Lower leg skin (tissue), 4 donors: ENCODE measurements at regions not wholly inside any gene's neighbourhood (a gene's known extent, or its start where the extent isn't known, plus 50 kb on each side); places are given as distances from the start of the nearest gene placed in this dataset.

Experiments used
- DNase-seq, 2 donors: peaks; one replicate each; pipeline ENCODE4 v3.0.0-alpha.2; 2019; ENCODE audit warnings: low spot score in 2 of 2
- H3K4me3 ChIP-seq: fragments of 200-600 bp; sonication (generic); 2 replicates; pipeline ENCODE4 v1.5.1; 2017; ENCODE audit warnings: mild to moderate bottlenecking, low read depth; ENCODE audit not compliant: poor library complexity, severe bottlenecking
- POLR2A ChIP-seq, 2 donors: fragments of 450-650 bp; IDR thresholded peaks; one replicate each; pipeline ENCODE4 v1.6.1; 2016 to 2017; ENCODE audit warnings: antibody characterized with exemption in 2 of 2, mild to moderate bottlenecking in 1 of 2, moderate library complexity in 1 of 2
- WGBS, 2 donors: methylation state at CpG; one replicate each; pipeline ENCODE4 v1.1.5; 2018; 5-methylcytosine and 5-hydroxymethylcytosine counted together
- intact Hi-C: fragments of 100-400 bp; cut with DNase I; formaldehyde crosslinking; loops from one replicate; pipeline ENCODE4 v1.15.0; 2023; ENCODE audit warnings: low total_unique reads
- TF ChIP-seq, protein P1 (sequence below), 3 donors: fragments of 450-650 bp; IDR thresholded peaks; one replicate each; pipeline ENCODE4 v1.5.1; 2016; ENCODE audit warnings: antibody characterized with exemption in 3 of 3, mild to moderate bottlenecking in 3 of 3, moderate library complexity in 2 of 3

- 84 to 87% methylated on average over 3 of the region's 3 CpGs for WGBS, 2 donors
- intact Hi-C loops, result no loop called here
- no peak overlapping the region for H3K4me3 ChIP-seq
- no peak for DNase-seq
- TF ChIP-seq, protein P1, sequence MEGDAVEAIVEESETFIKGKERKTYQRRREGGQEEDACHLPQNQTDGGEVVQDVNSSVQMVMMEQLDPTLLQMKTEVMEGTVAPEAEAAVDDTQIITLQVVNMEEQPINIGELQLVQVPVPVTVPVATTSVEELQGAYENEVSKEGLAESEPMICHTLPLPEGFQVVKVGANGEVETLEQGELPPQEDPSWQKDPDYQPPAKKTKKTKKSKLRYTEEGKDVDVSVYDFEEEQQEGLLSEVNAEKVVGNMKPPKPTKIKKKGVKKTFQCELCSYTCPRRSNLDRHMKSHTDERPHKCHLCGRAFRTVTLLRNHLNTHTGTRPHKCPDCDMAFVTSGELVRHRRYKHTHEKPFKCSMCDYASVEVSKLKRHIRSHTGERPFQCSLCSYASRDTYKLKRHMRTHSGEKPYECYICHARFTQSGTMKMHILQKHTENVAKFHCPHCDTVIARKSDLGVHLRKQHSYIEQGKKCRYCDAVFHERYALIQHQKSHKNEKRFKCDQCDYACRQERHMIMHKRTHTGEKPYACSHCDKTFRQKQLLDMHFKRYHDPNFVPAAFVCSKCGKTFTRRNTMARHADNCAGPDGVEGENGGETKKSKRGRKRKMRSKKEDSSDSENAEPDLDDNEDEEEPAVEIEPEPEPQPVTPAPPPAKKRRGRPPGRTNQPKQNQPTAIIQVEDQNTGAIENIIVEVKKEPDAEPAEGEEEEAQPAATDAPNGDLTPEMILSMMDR (IDR thresholded peaks at IDR 0.05), result no peak
- no peak for TF ChIP-seq POLR2A (IDR thresholded peaks at IDR 0.05)
Measured at GRCh38 chr2:58520903-58521302, 279.8 kb upstream of the FANCL start.

DNA sequence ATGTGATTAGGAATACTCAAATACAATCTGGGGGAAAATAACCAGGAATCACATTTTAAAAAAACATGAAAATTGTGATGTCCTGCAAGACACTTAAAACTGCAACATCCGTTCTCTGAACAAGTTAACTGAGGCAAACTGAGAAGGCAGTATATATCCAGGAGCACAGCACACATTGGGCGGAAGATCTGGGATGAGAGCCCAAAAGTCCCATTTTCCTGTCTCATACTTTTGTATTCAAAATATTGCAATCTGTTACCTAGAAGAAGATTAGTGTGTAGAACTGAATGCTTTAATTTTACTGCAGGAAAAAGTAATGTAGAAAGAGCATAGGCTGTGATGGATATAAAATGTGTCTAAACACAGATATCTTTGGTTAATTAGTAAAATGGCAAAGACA is 276.8 kb upstream of the FANCL start:
- WGBS, 2 donors, result 89 to 93% methylated on average over 2 of the region's 2 CpGs
- intact Hi-C loops, result no loop called here
- DNase-seq, result no peak
- TF ChIP-seq, protein P1 (IDR thresholded peaks at IDR 0.05), result no peak
- no peak for TF ChIP-seq POLR2A (IDR thresholded peaks at IDR 0.05)
- no peak overlapping the region for H3K4me3 ChIP-seq

DNA sequence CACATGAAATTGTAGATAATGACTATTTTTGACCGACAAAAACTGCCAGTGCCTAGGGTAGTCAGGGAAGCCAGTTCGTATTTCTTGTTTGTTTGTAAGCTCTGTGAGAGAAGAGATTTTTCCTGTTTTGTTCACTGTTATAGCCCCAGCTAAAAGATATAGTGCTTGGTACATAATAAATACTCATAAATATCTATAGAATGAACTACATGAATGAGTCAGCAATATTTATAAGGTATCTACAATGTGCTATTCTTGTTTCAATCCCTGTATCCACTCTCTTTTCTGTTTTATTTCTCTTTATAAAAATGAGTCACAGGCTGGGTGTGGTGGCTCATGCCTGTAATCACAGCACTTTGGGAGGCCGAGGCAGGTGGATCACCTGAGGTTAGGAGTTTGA is 275.6 kb upstream of the FANCL start:
- intact Hi-C loops, result no loop called here
- DNase-seq, result no peak
- H3K4me3 ChIP-seq, result no peak overlapping the region
- WGBS, 2 donors, result 85 to 89% methylated on average over 3 of the region's 3 CpGs
- no peak for TF ChIP-seq POLR2A (IDR thresholded peaks at IDR 0.05)
- TF ChIP-seq, protein P1 (IDR thresholded peaks at IDR 0.05), result no peak

GRCh38 chr2:58515827-58516573 is 274.9 kb upstream of the FANCL start:
- H3K4me3 ChIP-seq, result no peak overlapping the region
- TF ChIP-seq POLR2A (IDR thresholded peaks at IDR 0.05), result no peak
- TF ChIP-seq, protein P1 (IDR thresholded peaks at IDR 0.05), result no peak
- intact Hi-C loops, result no loop called here
- WGBS, 2 donors, result 91 to 93% methylated on average over 2 of the region's 2 CpGs
- no peak for DNase-seq

DNA sequence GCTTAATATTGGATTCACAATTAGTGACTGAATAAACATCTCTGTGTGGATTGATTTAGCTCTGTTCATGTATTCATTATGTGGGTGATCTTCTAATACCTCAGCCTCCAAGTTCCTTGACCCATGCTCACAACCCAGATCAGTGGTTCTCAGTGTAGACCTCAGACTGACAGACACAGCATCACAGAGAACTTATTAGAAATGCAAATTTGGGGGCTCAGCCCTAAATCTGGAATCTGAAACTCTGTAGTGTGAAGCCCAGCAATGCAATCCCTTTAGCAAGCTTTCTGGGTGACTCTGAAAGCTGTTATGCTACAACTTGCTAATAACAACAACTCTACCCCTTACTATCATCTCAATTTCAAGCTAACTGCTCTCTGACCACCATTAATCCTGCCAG is 273.1 kb upstream of the FANCL start:
- H3K4me3 ChIP-seq, result no peak overlapping the region
- intact Hi-C loops, result no loop called here
- no peak for TF ChIP-seq POLR2A (IDR thresholded peaks at IDR 0.05)
- TF ChIP-seq, protein P1 (IDR thresholded peaks at IDR 0.05), result no peak
- DNase-seq, result no peak

GRCh38 chr2:58512878-58513277 is 271.8 kb upstream of the FANCL start:
- intact Hi-C loops, result no loop called here
- TF ChIP-seq, protein P1 (IDR thresholded peaks at IDR 0.05), result no peak
- TF ChIP-seq POLR2A (IDR thresholded peaks at IDR 0.05), result no peak
- H3K4me3 ChIP-seq, result no peak overlapping the region
- WGBS, 2 donors, result 86 to 88% methylated on average over 1 of the region's 1 CpG
- DNase-seq, result no peak
